GM19463 (cell line): ENCODE measurements at regions not wholly inside any gene's neighbourhood (a gene's known extent, or its start where the extent isn't known, plus 50 kb on each side); places are given as distances from the start of the nearest gene placed in this dataset.

Source experiments
- ATAC-seq: cut with Tn5 transposase; IDR thresholded peaks from one replicate; pipeline ENCODE4 v1.9.1; 2021; ENCODE audit warnings: mild to moderate bottlenecking, moderate library complexity; ENCODE audit not compliant: unreplicated experiment

GRCh38 chr11:92812841-92813240, 156.6 kb upstream of the MTNR1B start:
- ATAC-seq = no peak

DNA sequence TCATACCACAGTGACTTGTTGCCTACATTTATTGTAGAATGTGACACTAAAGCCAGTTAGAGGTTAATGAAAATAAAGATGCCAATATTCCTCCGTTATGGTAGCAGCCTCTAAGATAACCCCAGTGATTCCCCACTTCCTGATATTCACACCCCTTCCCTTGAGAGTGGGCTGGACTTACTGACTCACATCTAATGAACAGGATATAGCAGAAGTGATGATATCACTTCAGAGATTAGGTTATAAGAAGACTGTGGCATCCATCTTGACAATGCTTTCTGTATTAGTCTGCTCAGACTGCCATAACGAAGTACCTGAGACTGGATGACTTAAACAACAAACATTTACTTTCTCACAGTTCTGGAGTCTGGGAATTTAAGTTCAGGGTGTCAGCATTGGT, 149.6 kb upstream of the MTNR1B start:
- ATAC-seq = no peak

GRCh38 chr11:92820860-92821259, 148.6 kb upstream of the MTNR1B start:
- no peak for ATAC-seq

DNA sequence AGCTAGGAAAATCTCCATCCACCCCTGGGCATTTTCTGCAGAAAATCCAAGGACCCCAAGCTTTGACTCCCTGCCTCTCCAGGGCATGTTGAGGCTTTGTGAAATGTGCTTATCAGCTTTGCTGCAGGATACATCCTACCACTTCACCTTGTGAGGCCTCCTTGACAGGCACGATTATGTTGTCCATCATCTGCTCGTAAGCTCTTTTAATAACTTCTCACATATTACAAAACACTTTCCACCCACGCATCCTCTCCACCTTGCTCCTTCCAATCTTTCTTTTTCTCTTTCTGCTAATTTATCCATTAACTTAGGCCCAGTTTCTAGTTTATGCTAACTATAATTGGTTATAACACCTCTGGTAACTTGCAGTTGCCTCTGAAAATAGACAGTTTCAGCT, 147.0 kb upstream of the MTNR1B start:
- no peak for ATAC-seq

DNA sequence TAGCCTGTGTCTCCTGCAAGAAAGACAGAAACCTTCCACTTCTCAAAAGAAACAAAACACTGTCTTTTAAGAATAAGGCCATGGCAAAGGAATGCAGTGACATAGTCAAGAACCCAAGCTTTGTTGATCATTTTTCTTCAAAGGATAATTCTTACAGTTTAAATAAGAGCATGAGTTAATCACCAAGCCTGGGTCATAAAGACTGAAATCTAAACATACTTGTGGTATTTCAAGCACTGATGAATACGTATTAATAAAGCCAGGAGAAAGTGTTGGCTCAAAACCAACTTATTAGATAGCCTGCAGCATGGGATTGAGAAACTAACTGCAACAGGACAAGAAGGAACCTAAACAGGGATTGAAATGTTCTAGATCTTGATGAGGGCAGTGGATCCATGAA, 143.3 kb upstream of the MTNR1B start:
- ATAC-seq = no peak

DNA sequence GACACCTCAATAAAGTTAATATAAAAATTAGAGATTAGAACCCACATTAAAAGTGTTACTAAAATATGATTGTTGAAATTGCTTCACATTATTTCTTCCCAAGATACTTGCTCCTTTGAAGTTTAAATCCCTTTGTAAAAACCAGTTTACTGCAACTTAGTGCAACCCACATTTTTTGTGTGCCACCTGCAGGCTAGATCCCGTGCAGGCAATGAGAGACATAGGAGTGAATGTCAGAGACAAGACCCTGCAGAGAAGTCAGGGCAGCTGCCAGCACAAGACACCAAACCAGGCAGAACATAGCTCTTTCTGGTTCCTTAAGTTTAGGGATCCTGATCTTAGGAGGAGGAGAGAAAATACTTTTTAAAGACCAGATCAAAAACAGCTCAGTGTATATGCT, 142.8 kb upstream of the MTNR1B start:
- no peak for ATAC-seq

DNA sequence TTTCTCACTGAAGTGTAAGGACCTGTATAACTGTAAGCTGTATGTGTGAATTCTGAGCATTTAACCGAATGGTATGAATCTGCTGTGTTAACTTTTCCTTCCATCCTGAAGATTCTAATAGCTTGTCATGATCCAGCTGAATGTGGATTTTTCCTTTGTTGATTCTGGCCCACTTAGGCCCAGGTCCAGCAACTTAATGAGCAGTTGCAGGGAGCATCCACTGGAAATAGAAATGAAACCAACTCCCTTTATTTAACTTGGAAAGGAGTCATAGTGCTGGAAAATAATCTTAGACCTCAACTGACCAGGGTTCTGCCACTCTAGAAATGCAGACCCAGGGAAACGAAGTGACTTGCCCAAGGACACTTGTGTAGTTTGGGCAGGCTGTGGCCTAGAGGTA, 142.3 kb upstream of the MTNR1B start:
- no peak for ATAC-seq

GRCh38 chr11:92828556-92828955, 140.9 kb upstream of the MTNR1B start:
- ATAC-seq = no peak

DNA sequence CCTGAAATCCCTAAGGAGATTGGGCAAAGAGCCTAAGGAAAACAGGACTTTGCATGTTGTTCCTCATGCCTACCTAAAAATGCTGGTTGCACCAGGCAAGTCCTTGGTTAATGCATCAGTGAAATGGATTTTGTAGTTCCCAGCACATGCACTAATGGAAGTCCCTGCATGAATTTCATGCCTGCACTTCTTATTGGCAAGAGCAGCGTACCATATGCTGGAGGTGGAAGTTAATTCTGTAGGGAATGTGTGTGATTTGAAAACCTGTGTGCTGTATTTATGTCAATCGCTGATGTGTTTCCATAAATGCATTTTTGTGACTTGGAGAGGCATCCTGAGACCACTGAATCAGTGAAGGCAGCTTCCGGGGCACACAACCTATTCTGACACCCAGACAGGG, 140.3 kb upstream of the MTNR1B start:
- no peak for ATAC-seq

- ATAC-seq = no peak
These were observed 139.8 kb upstream of the MTNR1B start for GRCh38 chr11:92829671-92830070.

DNA sequence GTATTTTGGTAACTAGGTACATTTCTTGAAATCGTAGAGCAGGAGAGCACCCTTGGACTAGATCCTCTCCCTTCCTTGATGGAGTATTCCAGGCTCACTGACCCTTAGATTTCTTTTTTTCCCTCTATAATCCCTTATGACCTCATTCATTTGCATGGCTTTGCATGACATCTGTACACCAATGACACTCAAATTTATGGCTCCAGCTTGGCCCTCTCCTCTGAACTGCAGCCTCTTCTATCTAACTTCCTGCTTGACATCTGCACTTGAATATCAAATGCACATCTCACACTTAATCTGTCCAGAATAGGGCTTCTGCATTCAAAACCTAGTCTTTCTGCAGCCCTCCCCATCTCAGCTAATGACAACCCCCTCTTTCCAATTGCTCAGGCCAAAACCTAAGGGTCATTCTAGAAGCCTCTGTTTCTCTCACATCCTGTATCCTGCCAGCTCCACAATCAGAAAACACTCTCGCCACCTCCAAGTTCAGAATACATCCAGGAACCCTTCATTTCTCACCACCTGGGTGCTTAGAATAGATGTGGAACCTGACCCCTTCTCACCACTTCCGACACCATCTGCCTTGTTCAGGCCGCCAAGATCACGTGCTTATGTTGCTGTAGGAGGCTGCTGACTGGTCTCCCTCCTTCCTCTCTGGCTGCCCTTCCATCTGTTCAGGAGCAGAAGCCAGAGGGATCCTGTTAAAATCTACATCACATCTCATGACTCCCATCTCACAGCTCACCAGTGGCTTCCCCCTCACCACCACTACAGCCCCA, 138.9 kb upstream of the MTNR1B start:
- peak; percentile 84 for ATAC-seq

- ATAC-seq = no peak
These were observed 135.0 kb upstream of the MTNR1B start for GRCh38 chr11:92834296-92835020.

DNA sequence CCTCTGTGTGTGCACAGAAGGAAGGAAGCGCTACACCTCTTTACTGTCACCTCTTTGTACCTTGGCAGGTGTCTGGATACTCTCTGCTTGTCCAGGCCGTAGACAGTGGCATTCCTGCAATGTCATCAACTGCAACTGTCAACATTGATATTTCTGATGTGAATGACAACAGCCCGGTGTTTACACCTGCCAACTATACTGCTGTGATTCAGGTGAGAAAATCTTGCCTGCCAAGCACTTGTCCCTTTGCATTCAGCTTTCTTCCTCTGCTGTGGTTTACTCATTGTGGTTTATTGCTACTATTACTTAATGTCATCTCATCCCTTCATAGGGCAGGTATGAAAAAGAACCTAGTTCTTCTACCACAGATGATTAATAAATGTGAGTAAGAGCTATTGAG, 131.9 kb upstream of the MTNR1B start:
- no peak for ATAC-seq

- ATAC-seq = no peak
These were observed 130.6 kb upstream of the MTNR1B start for GRCh38 chr11:92838759-92839310.

GRCh38 chr11:92839450-92839849, 130.0 kb upstream of the MTNR1B start:
- ATAC-seq = no peak

- no peak for ATAC-seq
These were observed 127.7 kb upstream of the MTNR1B start for GRCh38 chr11:92841719-92842118.

DNA sequence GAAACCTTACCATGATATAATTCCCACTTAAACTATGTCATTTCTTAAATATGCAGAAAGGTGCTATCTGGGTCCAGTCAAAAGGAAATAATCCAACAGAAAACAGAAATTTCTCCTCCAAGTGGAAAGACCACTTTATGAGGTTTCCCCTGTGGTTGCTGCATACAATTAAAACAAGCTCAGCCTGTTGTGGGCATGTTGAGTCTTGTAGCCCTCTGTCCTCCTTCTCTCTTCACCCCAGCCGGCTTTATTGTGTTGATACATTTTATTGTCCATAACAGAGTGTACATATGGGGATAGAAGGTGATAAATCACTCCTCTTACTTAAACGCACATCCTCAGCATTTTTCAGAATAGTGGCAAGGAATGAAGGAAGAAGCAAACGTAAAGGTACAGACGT, 126.0 kb upstream of the MTNR1B start:
- ATAC-seq = no peak

GRCh38 chr11:92844197-92844596, 125.3 kb upstream of the MTNR1B start:
- ATAC-seq = no peak

DNA sequence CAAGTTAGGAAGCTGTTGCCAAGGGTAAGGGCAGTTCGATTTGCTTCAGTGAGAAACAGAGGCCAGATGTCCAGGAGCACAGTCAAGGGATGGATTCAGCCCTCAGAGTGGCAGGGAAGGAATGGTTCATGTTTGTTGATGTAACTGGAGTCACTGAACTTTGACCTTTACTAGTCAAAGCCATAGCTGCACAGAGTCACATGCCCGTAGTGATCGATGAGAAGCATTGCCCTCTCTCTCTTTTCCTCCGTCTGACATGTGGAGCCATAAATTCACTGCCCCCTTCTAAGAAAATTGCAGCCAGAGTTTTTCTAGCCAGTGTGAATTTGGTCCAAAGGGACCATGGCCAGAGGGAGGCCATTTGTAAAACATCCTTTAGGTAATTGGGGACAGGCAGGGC, 124.1 kb upstream of the MTNR1B start:
- ATAC-seq = no peak

- ATAC-seq = no peak
These were observed 123.6 kb upstream of the MTNR1B start for GRCh38 chr11:92845805-92846204.

- ATAC-seq = no peak
These were observed 122.8 kb upstream of the MTNR1B start for GRCh38 chr11:92846491-92847125.

GRCh38 chr11:92848578-92848977, 120.9 kb upstream of the MTNR1B start:
- ATAC-seq = no peak
